ENCODE measurements at regions not wholly inside any gene's neighbourhood (a gene's known extent, or its start where the extent isn't known, plus 50 kb on each side); places are given as distances from the start of the nearest gene placed in this dataset.

DNA sequence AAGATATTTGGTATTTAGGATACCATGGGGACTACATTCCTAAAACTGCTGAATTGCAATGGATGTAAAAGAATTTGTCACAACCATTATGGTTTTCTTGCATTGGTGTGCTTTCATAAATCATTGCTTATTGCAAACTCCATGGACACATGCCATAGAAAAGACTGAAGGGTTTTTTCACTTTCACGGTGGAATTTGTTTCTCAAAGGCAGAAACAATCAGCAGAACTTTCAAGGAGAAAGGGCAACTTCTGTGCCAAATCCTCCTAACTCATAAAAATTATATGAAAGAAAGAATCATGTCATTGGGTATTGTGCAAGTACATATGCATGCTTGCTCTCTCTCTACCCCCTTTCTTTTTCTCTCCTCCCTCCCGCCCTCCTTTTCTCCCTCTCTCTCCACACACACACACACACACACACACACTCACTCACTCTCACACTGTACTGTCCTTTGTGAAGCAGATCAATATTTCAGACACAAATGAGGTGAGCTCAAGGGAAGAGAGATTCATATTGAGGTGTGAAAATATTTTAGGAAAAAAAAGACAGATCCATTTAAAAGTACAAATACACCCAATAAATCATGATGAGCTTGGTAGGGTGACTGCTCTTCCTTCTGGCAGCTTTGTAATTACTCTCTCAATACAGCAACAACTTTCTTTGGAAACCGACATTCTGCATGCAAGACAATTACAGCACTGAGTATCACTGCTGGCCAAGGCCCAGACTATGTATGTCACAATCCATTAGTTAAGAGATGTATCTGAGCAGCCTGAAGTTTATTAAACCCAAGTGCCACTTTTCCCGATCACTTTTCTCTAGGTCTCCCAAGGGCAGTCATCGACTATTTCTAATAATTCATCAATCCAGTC, 492.6 kb downstream of the TUSC7 start (continued):
- TF ChIP-seq, protein P1, sequence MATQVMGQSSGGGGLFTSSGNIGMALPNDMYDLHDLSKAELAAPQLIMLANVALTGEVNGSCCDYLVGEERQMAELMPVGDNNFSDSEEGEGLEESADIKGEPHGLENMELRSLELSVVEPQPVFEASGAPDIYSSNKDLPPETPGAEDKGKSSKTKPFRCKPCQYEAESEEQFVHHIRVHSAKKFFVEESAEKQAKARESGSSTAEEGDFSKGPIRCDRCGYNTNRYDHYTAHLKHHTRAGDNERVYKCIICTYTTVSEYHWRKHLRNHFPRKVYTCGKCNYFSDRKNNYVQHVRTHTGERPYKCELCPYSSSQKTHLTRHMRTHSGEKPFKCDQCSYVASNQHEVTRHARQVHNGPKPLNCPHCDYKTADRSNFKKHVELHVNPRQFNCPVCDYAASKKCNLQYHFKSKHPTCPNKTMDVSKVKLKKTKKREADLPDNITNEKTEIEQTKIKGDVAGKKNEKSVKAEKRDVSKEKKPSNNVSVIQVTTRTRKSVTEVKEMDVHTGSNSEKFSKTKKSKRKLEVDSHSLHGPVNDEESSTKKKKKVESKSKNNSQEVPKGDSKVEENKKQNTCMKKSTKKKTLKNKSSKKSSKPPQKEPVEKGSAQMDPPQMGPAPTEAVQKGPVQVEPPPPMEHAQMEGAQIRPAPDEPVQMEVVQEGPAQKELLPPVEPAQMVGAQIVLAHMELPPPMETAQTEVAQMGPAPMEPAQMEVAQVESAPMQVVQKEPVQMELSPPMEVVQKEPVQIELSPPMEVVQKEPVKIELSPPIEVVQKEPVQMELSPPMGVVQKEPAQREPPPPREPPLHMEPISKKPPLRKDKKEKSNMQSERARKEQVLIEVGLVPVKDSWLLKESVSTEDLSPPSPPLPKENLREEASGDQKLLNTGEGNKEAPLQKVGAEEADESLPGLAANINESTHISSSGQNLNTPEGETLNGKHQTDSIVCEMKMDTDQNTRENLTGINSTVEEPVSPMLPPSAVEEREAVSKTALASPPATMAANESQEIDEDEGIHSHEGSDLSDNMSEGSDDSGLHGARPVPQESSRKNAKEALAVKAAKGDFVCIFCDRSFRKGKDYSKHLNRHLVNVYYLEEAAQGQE (IDR thresholded peaks at IDR 0.05; ENCODE audit: unreplicated experiment) = no peak

DNA sequence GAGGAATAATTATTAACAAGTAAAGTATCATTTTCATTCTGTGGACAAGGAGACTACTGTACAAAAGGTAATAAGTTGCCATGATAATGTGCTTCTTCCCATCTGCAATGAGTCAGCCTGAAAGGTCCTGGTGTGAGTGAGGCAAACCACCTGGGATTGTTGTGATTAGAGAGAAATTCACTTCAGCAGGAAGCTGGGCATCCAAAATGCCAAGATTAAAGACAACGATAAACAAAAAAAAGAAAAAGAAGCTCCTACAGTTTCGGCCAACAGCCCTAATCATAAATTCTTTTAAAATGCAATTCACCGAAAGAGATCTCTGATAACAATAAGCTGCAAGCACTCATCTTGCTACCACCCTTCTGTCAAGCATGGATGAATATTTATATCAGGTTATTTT, 507.8 kb downstream of the TUSC7 start:
- no peaks in the 10 kb centered on the region for H3K9me2 ChIP-seq (ENCODE audit: insufficient read depth)
- H4K20me1 ChIP-seq (replicated peaks; ENCODE audit: insufficient read depth) = no peaks in the 10 kb centered on the region
- H3K4me2 ChIP-seq = no peak overlapping the region
- no peak for ATAC-seq
- H3K79me2 ChIP-seq (replicated peaks; ENCODE audit: insufficient read depth) = no peaks in the 10 kb centered on the region
- H3K4me1 ChIP-seq (ENCODE audit: insufficient read depth) = no peaks in the 10 kb centered on the region
- H3F3A ChIP-seq (replicated peaks; ENCODE audit: low read depth) = no peaks in the 10 kb centered on the region
- no peak overlapping the region for H3K4me3 ChIP-seq
- peaks cover 5% of the 10 kb centered on the region; the same call in 2 of the 3 replicates for H3K4me1 Mint-ChIP-seq
- no peaks in the 10 kb centered on the region for H3K27me3 ChIP-seq (ENCODE audit: insufficient read depth)
- no peak overlapping the region for H3K27ac Mint-ChIP-seq
- no peaks in the 10 kb centered on the region for H3K9me3 Mint-ChIP-seq
- H3K36me3 ChIP-seq (ENCODE audit: insufficient read depth) = no peaks in the 10 kb centered on the region
- H2AFZ ChIP-seq = no peak overlapping the region
- H3K27me3 Mint-ChIP-seq (ENCODE audit: insufficient read depth, low read depth, poor library complexity) = no peaks in the 10 kb centered on the region
- H3K36me3 Mint-ChIP-seq (ENCODE audit: low read depth) = no peaks in the 10 kb centered on the region
- H3K27ac ChIP-seq (ENCODE audit: low read depth) = no peak overlapping the region
- H3K4me3 Mint-ChIP-seq = no peak overlapping the region
- DNase-seq (ENCODE audit: low spot score) = no peak
- TF ChIP-seq CTCF (conservative IDR thresholded peaks at IDR 0.05; ENCODE audit: low read depth in 2 of 2) = no peak
- no peak for TF ChIP-seq EZH2phosphoT487 (IDR thresholded peaks at IDR 0.05; ENCODE audit: unreplicated experiment)
- TF ChIP-seq ZNF114 (CRISPR knock-in tag; IDR thresholded peaks at IDR 0.05) = no peak
- no peak for TF ChIP-seq ZNF331 (CRISPR knock-in tag; IDR thresholded peaks at IDR 0.05; ENCODE audit: low read depth)
- TF ChIP-seq EZH2 (IDR thresholded peaks at IDR 0.05; ENCODE audit: low read depth, unreplicated experiment) = no peak
- TF ChIP-seq, protein P1 (IDR thresholded peaks at IDR 0.05; ENCODE audit: unreplicated experiment) = no peak
- TF ChIP-seq STAT1 (IDR thresholded peaks at IDR 0.05; ENCODE audit: unreplicated experiment) = no peak
- TF ChIP-seq, protein P2, sequence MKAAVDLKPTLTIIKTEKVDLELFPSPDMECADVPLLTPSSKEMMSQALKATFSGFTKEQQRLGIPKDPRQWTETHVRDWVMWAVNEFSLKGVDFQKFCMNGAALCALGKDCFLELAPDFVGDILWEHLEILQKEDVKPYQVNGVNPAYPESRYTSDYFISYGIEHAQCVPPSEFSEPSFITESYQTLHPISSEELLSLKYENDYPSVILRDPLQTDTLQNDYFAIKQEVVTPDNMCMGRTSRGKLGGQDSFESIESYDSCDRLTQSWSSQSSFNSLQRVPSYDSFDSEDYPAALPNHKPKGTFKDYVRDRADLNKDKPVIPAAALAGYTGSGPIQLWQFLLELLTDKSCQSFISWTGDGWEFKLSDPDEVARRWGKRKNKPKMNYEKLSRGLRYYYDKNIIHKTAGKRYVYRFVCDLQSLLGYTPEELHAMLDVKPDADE (IDR thresholded peaks at IDR 0.05) = no peak
- TF ChIP-seq CREB1 (CRISPR knock-in tag; IDR thresholded peaks at IDR 0.05; ENCODE audit: low read depth) = no peak

Data from GM23338 (cell line).